ENCODE measurements at regions not wholly inside any gene's neighbourhood (a gene's known extent, or its start where the extent isn't known, plus 50 kb on each side); places are given as distances from the start of the nearest gene placed in this dataset.

- no peaks in the 10 kb centered on the region for H3K27me3 ChIP-seq
- no peaks in the 10 kb centered on the region for H3K9me3 ChIP-seq (ENCODE audit: low read depth)
- no peak overlapping the region for H3K27ac ChIP-seq
- H3K4me3 ChIP-seq = no peak overlapping the region
- H3K36me3 ChIP-seq = no peaks in the 10 kb centered on the region
- no peak for TF ChIP-seq CTCF (IDR thresholded peaks at IDR 0.05; ENCODE audit: low read depth, low read length)
- DNase-seq (ENCODE audit: low read depth in 1 of 2, low spot score in 1 of 2) = no peak
- H3K4me1 ChIP-seq (ENCODE audit: low read depth) = peaks cover 87% of the 10 kb centered on the region
Measured at GRCh38 chr1:67951014-67951413, 99.4 kb downstream of the DIRAS3 start.

- Histone ChIP-seq H3K4me3 (no peak overlapping the region), H3K27me3 (no peaks in the 10 kb centered on the region), H3K4me1 (ENCODE audit: low read depth) (peaks cover 82% of the 10 kb centered on the region), H3K9me3 (ENCODE audit: low read depth) (no peaks in the 10 kb centered on the region), H3K27ac (no peak overlapping the region), H3K36me3 (no peaks in the 10 kb centered on the region)
- peak in 1 of 2 donors; percentile 70 for DNase-seq (ENCODE audit: low read depth in 1 of 2, low spot score in 1 of 2)
- TF ChIP-seq CTCF (IDR thresholded peaks at IDR 0.05; ENCODE audit: low read depth, low read length) = no peak
Measured at GRCh38 chr1:67948151-67949080, 102.0 kb downstream of the DIRAS3 start.

GRCh38 chr1:67947114-67947513, 103.3 kb downstream of the DIRAS3 start:
- H3K9me3 ChIP-seq (ENCODE audit: low read depth) = no peaks in the 10 kb centered on the region
- peak overlapping the region; percentile 88 for H3K27ac ChIP-seq
- TF ChIP-seq CTCF (IDR thresholded peaks at IDR 0.05; ENCODE audit: low read depth, low read length) = no peak
- H3K4me3 ChIP-seq = no peak overlapping the region
- no peaks in the 10 kb centered on the region for H3K27me3 ChIP-seq
- DNase-seq (ENCODE audit: low read depth in 1 of 2, low spot score in 1 of 2) = no peak
- peaks cover 69% of the 10 kb centered on the region for H3K4me1 ChIP-seq (ENCODE audit: low read depth)
- no peaks in the 10 kb centered on the region for H3K36me3 ChIP-seq

- Histone ChIP-seq H3K27ac (peak overlapping the region; percentile 88), H3K27me3 (no peaks in the 10 kb centered on the region), H3K36me3 (no peaks in the 10 kb centered on the region), H3K4me1 (ENCODE audit: low read depth) (peaks cover 61% of the 10 kb centered on the region), H3K4me3 (no peak overlapping the region), H3K9me3 (ENCODE audit: low read depth) (no peaks in the 10 kb centered on the region)
- TF ChIP-seq CTCF (IDR thresholded peaks at IDR 0.05; ENCODE audit: low read depth, low read length) = no peak
- peak in 1 of 2 donors; percentile 87 for DNase-seq (ENCODE audit: low read depth in 1 of 2, low spot score in 1 of 2)
Measured at GRCh38 chr1:67945733-67946374, 104.6 kb downstream of the DIRAS3 start.

GRCh38 chr1:67942274-67942673, 108.2 kb downstream of the DIRAS3 start:
- Histone ChIP-seq H3K36me3 (no peaks in the 10 kb centered on the region), H3K27me3 (no peaks in the 10 kb centered on the region), H3K9me3 (ENCODE audit: low read depth) (no peaks in the 10 kb centered on the region), H3K27ac (no peak overlapping the region), H3K4me3 (no peak overlapping the region), H3K4me1 (ENCODE audit: low read depth) (peaks cover 47% of the 10 kb centered on the region)
- peak in 1 of 2 donors; percentile 48 for DNase-seq (ENCODE audit: low read depth in 1 of 2, low spot score in 1 of 2)
- no peak for TF ChIP-seq CTCF (IDR thresholded peaks at IDR 0.05; ENCODE audit: low read depth, low read length)

All from cardiac muscle cell (in vitro differentiated cells and primary cell).